NCI-H2196 (cell line): ENCODE measurements at regions not wholly inside any gene's neighbourhood (a gene's known extent, or its start where the extent isn't known, plus 50 kb on each side); places are given as distances from the start of the nearest gene placed in this dataset.

Experiments used
- DNase-seq: peaks from one replicate; lab custom pipeline; 2025; ENCODE audit not compliant: unreplicated experiment; lab: John Stamatoyannopoulos, UW

DNA sequence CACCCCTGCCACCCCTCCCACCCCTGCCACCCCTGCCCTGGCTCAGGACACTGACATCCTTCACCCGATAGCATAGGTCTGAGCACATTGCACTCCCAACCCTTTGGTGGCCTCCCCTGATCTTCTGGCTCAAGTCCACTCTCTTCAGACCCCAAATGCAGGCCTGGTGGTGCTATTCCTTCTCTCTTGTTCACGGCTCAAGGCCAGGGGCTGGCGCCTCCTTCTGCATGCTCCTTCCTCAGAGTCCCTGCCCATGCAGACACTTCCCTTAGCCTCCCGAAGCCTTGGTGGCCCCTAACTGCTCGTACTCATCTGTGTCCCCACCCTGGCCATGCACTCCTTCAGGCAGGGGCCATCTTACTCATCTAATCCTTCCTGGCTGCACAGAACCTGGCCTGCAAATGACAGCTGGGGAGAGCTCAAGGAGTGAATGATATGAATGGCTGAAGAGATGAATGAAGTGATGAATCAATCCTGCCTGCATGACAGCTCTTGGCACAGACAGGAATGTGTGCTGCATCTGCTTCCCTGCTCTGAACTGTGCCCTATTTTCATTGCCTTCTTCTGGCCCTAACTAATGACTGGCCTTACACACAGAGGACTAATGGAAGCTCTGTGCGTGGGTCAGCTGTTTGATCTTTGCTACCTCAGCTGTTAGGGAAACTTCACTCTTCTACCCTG lies 290.8 kb downstream of the DYSF start:
- DNase-seq = no peak

DNA sequence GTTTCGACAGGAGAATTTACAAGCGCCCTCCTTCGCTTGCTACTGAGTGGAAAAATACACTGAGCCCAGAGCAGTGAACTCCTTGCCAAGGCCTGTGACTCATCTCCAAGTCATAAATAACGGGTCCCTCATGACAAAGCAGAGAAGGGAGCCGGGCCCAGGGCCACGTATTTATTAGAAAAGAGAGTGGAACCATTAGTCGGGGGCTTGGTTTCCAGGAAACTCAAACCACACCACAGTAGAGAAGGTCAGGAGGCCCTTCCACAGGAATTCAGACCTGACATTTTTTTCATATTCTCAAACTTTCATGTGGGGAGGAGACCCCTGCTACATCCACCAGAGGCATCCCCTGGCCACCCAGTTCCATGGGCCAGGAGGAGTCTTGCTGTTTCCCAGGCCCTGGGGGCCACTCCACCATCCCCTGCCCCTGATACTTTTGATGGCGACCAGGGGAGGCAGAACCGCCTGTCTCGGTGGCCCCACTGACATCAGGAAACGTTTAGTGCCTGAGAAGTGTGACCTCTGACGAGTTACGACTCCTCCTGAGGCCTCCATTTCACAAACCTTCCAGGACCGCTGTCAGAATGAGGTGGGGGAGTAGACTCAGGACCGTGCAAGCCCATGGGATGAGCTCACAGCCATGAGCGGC lies 289.7 kb downstream of the DYSF start:
- no peak for DNase-seq

DNA sequence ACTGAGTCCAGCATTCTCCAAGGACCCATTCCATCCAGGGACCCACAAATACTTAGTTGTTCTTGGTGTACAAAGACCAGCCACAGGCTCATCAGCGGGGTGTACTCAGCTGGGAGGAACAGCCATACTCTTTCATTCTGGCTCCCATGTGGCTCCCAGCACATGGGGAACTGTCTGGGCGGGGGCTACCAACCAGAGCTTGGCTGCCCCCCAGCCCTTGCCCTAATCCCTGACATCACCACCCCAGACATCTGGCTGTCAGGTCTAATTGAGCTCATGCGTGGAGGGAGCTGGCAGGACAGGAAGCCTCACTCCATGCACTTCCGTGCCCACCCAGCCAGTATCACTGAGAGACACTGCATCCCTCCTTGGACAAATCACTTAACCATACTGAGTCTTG lies 283.6 kb downstream of the DYSF start:
- no peak for DNase-seq

DNA sequence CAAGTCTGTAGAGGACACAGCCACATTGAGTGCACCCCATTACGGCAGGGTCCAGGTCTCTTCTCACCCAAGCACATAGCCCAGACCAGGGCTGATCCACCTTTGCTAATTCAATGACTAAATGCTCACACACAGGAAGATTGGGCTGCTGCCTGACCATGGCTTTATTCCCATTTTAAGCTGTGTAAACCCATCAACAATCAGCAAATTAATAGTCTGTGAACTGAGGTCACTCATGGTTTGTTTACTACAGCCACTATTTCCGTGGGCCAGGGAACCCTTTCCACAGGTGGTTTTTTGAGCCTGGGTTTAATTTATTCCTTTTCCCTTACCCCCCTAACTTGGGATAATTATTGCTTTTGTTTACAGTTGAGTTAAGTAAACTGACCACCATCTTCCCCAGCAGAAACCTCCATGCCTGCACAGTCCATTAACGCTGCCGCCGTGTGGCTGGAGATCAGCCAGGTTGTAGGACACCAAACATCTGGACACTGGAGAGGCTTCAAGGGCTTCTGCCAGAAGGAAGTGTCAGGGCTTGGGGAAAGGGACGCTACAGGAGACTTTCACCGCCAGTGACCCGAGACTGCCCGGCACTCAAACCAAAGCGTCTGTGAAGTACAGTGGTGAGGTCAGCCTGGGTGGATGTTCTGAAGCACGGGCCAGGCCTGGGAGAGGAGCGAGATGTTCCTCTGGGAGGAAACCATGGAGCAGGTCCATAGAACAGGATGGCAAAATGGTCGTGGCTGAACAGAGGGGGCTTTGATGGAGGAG lies 282.9 kb downstream of the DYSF start:
- no peak for DNase-seq
